HFFc6 (cell line): ENCODE measurements at regions not wholly inside any gene's neighbourhood (a gene's known extent, or its start where the extent isn't known, plus 50 kb on each side); places are given as distances from the start of the nearest gene placed in this dataset.

Source experiments
- DNase-seq: peaks from one replicate; pipeline ENCODE4 v3.0.0-alpha.2; 2018
- H3K27ac Mint-ChIP-seq: 2 replicates; pipeline ENCODE4 v1.8.0; 2020; ENCODE audit warnings: mild to moderate bottlenecking, mixed read lengths
- H3K27me3 Mint-ChIP-seq: 2 replicates; pipeline ENCODE4 v1.8.0; 2021; ENCODE audit warnings: mild to moderate bottlenecking, moderate library complexity, mixed read lengths; ENCODE audit not compliant: insufficient read depth
- H3K36me3 Mint-ChIP-seq: 2 replicates; pipeline ENCODE4 v1.8.0; 2021; ENCODE audit warnings: low read depth, mixed read lengths
- H3K4me1 Mint-ChIP-seq: 2 replicates; pipeline ENCODE4 v1.8.0; 2020; ENCODE audit warnings: low read depth, mixed read lengths
- H3K4me3 Mint-ChIP-seq: 2 replicates; pipeline ENCODE4 v1.8.0; 2020; ENCODE audit warnings: mild to moderate bottlenecking, moderate library complexity, mixed read lengths
- H3K9me3 Mint-ChIP-seq: 2 replicates; pipeline ENCODE4 v1.8.0; 2020; ENCODE audit warnings: mild to moderate bottlenecking, mixed read lengths
- CTCF ChIP-seq: fragments of 200-600 bp; sonication (generic); IDR thresholded peaks from 2 replicates; pipeline ENCODE4 v1.5.0; 2021; ENCODE audit warnings: antibody characterized with exemption, mild to moderate bottlenecking

DNA sequence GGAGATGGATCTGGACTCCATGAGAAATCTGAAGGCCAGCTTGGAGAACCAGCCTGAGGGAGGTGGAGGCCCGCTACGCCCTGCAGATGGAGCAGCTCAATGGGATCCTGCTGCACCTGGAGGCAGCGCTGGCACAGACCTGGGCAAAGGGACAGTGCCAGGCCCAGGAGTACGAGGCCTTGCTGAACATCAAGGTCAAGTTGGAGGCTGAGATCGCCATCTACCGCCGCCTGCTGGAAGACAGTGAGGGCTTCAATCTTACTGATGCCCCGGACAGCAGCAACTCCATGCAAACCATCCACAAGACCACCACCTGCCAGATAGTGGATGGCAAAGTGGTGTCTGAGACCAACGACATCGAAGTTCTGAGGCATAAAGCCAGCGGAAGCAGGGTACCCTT is 601.5 kb upstream of the ZP4 start:
- Mint-ChIP-seq H3K4me3 (no peak overlapping the region), H3K27me3 (peaks cover 2% of the 10 kb centered on the region; the same call in 1 of the 2 replicates), H3K36me3 (no peaks in the 10 kb centered on the region), H3K27ac (no peak overlapping the region), H3K9me3 (no peaks in the 10 kb centered on the region; the same call in 1 of the 2 replicates), H3K4me1 (peaks cover 22% of the 10 kb centered on the region)
- DNase-seq: no peak
- TF ChIP-seq CTCF: no peak

DNA sequence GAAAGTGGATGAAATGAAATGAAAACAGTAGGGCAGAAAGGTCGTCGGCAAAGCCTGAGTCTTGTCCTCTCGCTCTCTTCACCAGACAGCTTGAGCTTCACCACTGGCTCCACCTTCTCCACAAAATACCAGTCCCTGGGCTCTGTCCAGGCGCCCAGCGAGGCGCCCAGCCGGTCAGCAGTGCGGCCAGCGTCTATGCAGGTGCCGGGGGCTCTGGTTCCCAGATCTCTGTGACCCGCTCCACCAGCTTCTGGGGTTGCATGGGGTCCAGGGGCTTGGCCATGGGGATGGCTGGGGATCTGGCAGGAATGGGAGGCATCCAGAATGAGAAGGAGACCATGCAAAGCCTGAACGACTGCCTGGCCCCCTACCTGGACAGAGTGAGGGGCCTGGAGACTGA is 600.5 kb upstream of the ZP4 start:
- Mint-ChIP-seq H3K36me3 (no peaks in the 10 kb centered on the region), H3K27ac (no peak overlapping the region), H3K9me3 (no peaks in the 10 kb centered on the region; the same call in 1 of the 2 replicates), H3K27me3 (peaks cover 2% of the 10 kb centered on the region; the same call in 1 of the 2 replicates), H3K4me3 (no peak overlapping the region), H3K4me1 (peaks cover 32% of the 10 kb centered on the region)
- DNase-seq: no peak
- no peak for TF ChIP-seq CTCF

DNA sequence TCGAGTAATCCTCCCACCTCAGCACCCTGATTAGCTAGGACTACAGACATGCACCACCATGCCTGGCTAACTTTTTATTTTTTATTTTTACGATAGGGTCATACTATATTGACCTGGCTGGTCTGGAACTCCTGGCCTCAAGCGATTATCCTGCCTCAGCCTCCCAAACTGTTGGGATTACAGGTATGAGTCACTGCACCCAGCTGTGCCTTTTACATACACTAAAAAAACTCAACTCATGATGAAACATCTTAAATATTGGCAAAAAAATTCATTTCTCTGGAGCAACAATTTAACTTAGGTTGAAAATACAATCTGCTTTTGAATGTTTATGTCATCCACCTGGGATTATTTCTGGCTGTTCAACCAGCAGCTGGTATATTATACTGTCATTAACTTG is 598.3 kb upstream of the ZP4 start:
- Mint-ChIP-seq H3K27me3 (peaks cover 2% of the 10 kb centered on the region; the same call in 1 of the 2 replicates), H3K4me1 (peaks cover 50% of the 10 kb centered on the region), H3K36me3 (peaks cover 5% of the 10 kb centered on the region; the same call in 1 of the 2 replicates), H3K4me3 (peak overlapping the region; percentile 32; the same call in 1 of the 2 replicates), H3K27ac (peak overlapping the region; percentile 76), H3K9me3 (no peaks in the 10 kb centered on the region; the same call in 1 of the 2 replicates)
- DNase-seq: no peak
- TF ChIP-seq CTCF: no peak

DNA sequence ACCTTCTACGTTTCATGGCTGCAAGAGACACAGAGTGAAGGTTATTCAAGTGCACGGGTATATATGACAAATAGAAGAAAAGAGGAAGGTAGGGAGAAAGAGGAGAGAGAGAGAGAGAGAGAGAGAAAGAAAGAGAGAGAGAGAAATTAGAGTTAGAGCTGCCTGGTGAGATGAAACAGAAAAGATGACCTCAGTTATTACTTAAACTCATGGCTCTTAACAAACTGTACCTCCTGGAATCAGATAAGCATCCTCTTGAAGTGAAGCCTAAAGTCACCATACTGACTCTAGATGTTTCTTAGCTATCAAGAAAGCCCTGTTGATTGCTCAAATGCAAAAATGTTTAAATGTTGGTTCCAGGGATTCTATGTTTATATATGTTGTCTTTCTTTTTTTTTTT is 597.7 kb upstream of the ZP4 start:
- H3K9me3 Mint-ChIP-seq: no peaks in the 10 kb centered on the region; the same call in 1 of the 2 replicates
- H3K4me1 Mint-ChIP-seq: peaks cover 56% of the 10 kb centered on the region
- H3K36me3 Mint-ChIP-seq: peaks cover 5% of the 10 kb centered on the region; the same call in 1 of the 2 replicates
- peak overlapping the region; percentile 52 for H3K4me3 Mint-ChIP-seq
- peaks cover 2% of the 10 kb centered on the region; the same call in 1 of the 2 replicates for H3K27me3 Mint-ChIP-seq
- DNase-seq: peak; percentile 44
- peak overlapping the region; percentile 76 for H3K27ac Mint-ChIP-seq
- TF ChIP-seq CTCF: no peak

- Mint-ChIP-seq H3K4me3 (peak overlapping the region; percentile 52), H3K36me3 (peaks cover 9% of the 10 kb centered on the region; the same call in 1 of the 2 replicates), H3K4me1 (peaks cover 61% of the 10 kb centered on the region), H3K27ac (peak overlapping the region; percentile 76), H3K27me3 (peaks cover 2% of the 10 kb centered on the region; the same call in 1 of the 2 replicates), H3K9me3 (no peaks in the 10 kb centered on the region; the same call in 1 of the 2 replicates)
- DNase-seq: peak; percentile 76
- no peak for TF ChIP-seq CTCF
Observed at GRCh38 chr1:238487931-238488330, 597.2 kb upstream of the ZP4 start.

GRCh38 chr1:238485912-238486209 is 595.1 kb upstream of the ZP4 start:
- Mint-ChIP-seq H3K27me3 (no peaks in the 10 kb centered on the region), H3K4me3 (peak overlapping the region; percentile 92), H3K4me1 (peaks cover 81% of the 10 kb centered on the region), H3K36me3 (peaks cover 27% of the 10 kb centered on the region), H3K27ac (peak overlapping the region; percentile 94), H3K9me3 (no peaks in the 10 kb centered on the region)
- no peak for TF ChIP-seq CTCF
- no peak for DNase-seq
